ENCODE measurements at regions not wholly inside any gene's neighbourhood (a gene's known extent, or its start where the extent isn't known, plus 50 kb on each side); places are given as distances from the start of the nearest gene placed in this dataset.

GRCh38 chrX:121161501-121161933 is 114.1 kb downstream of the GLUD2 start (continued):
- no peak for TF ChIP-seq STAG1 (CRISPR knock-in tag; IDR thresholded peaks at IDR 0.05; ENCODE audit: borderline replicate concordance)
- TF ChIP-seq ZNF232 (CRISPR knock-in tag; IDR thresholded peaks at IDR 0.05) = peak; percentile 99
- 0 out of 2 replicates have a peak, but pooled peaks have one; percentile 39 for TF ChIP-seq MBD2 (IDR thresholded peaks at IDR 0.05; ENCODE audit: borderline replicate concordance, low read depth)
- TF ChIP-seq THRB (CRISPR knock-in tag; conservative IDR thresholded peaks at IDR 0.05) = no peak
- peak; percentile 75 for TF ChIP-seq ZNF384 (IDR thresholded peaks at IDR 0.05; ENCODE audit: low read depth, low read length)
- no peak for TF ChIP-seq BDP1 (IDR thresholded peaks at IDR 0.05; ENCODE audit: insufficient read depth, insufficient read length)
- peak; percentile 72 to 78 for TF ChIP-seq KDM1A (IDR thresholded peaks at IDR 0.05)
- peak; percentile 81 for TF ChIP-seq TCF3 (CRISPR knock-in tag; IDR thresholded peaks at IDR 0.05)
- peak; percentile 58; the same call in 1 of the 2 replicates for TF ChIP-seq POLR2AphosphoS5 (IDR thresholded peaks at IDR 0.05; ENCODE audit: control insufficient read depth, insufficient read depth, low read depth, low read length)
- peak; percentile 66 for TF ChIP-seq BHLHE40 (IDR thresholded peaks at IDR 0.05; ENCODE audit: low read length)
- TF ChIP-seq KAT8 (IDR thresholded peaks at IDR 0.05; ENCODE audit: low read depth) = no peak
- TF ChIP-seq EP400 (IDR thresholded peaks at IDR 0.05) = peak; percentile 35; the same call in 1 of the 2 replicates
- TF ChIP-seq HDAC2 (IDR thresholded peaks at IDR 0.05) = peak; percentile 53
- 0 out of 4 replicates have a peak, but pooled peaks of 1 of the 2 experiments have one; percentile 23 for TF ChIP-seq ZNF639 (CRISPR knock-in tag; conservative IDR thresholded peaks at IDR 0.05 in 1 of 2, IDR thresholded peaks at IDR 0.05 in 1 of 2)
- no peak for TF ChIP-seq ZNF445 (CRISPR knock-in tag; IDR thresholded peaks at IDR 0.05; ENCODE audit: low read depth)
- no peak for TF ChIP-seq CHD4 (IDR thresholded peaks at IDR 0.05; ENCODE audit: insufficient read depth, insufficient replicate concordance, low read depth, low read length, poor library complexity, severe bottlenecking)
- TF ChIP-seq SOX6 (IDR thresholded peaks at IDR 0.05) = peak; percentile 88
- TF ChIP-seq HIVEP1 (CRISPR knock-in tag; IDR thresholded peaks at IDR 0.05) = no peak
- TF ChIP-seq STAT5A (IDR thresholded peaks at IDR 0.05; ENCODE audit: borderline replicate concordance, low read length) = peak; percentile 67; the same call in 1 of the 2 replicates
- TF ChIP-seq PML (IDR thresholded peaks at IDR 0.05; ENCODE audit: low read length) = peak; percentile 69
- TF ChIP-seq FOXK2 (conservative IDR thresholded peaks at IDR 0.05 in 1 of 2, IDR thresholded peaks at IDR 0.05 in 1 of 2; ENCODE audit: low read depth in 2 of 2) = no peak; a peak in 1 of 4 replicates
- peak; percentile 85 for TF ChIP-seq EP300 (IDR thresholded peaks at IDR 0.05; ENCODE audit: low read length)
- peak in 1 of 2 experiments; percentile 52; a peak in 2 of 4 replicates for TF ChIP-seq TRIM24 (IDR thresholded peaks at IDR 0.05)
- peak in 1 of 2 experiments; percentile 72; a peak in 2 of 4 replicates for TF ChIP-seq ZMIZ1 (IDR thresholded peaks at IDR 0.05; ENCODE audit: low read depth in 2 of 2, low read length in 2 of 2)
- TF ChIP-seq TCFL5 (CRISPR knock-in tag; conservative IDR thresholded peaks at IDR 0.05) = no peak

All from K562 (cell line).